Urinary bladder (tissue), 3 donors: ENCODE measurements at regions not wholly inside any gene's neighbourhood (a gene's known extent, or its start where the extent isn't known, plus 50 kb on each side); places are given as distances from the start of the nearest gene placed in this dataset.

Experiments used
- DNase-seq: peaks from one replicate; pipeline ENCODE4 v3.0.0-alpha.2; 2015; ENCODE audit errors: extremely low spot score
- H3K27ac ChIP-seq: one replicate; pipeline ENCODE4 v1.5.1; 2013; ENCODE audit warnings: low read depth, mild to moderate bottlenecking, moderate library complexity
- H3K36me3 ChIP-seq: one replicate; pipeline ENCODE4 v1.6.1; 2013; ENCODE audit warnings: mild to moderate bottlenecking, moderate library complexity; ENCODE audit not compliant: insufficient read depth
- H3K4me1 ChIP-seq: one replicate; pipeline ENCODE4 v1.6.1; 2013; ENCODE audit warnings: mild to moderate bottlenecking, moderate library complexity; ENCODE audit not compliant: insufficient read depth
- H3K4me3 ChIP-seq: one replicate; pipeline ENCODE4 v1.5.1; 2013; ENCODE audit warnings: low read depth, low read length
- WGBS: extraction: QIAGEN DNeasy Blood & Tissue Kit; methylation state at CpG from one replicate; pipeline ENCODE4 v1.1.7; 2013; 5-methylcytosine and 5-hydroxymethylcytosine counted together
- donor health status: healthy with polysubstance abuse.
- donor health status: healthy.

DNA sequence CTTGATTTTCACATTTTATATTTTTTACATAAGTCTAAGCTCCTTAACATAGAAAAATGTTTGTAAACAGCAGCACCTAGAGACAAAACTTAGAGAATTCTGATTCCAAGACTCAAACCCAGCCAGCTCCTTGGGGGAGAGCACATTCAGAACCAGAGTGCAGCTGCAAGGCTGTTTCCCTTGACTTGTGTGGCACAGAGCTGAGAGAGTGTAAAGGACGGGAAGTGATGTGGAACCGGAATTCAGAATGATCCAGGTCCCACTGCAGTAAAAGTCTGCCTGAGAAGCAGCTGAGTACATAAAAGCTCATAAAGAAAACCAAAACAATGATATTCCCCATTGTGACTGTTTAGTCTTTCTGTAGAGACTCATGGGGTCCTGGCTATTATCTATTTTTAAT, 713.8 kb downstream of the RAB28 start:
- no peak for DNase-seq
- no peaks in the 10 kb centered on the region for H3K4me1 ChIP-seq
- H3K4me3 ChIP-seq: no peak overlapping the region
- H3K27ac ChIP-seq: no peak overlapping the region
- no peaks in the 10 kb centered on the region for H3K36me3 ChIP-seq
- WGBS: 19% methylated on average over 2 of the region's 2 CpGs

- no peak overlapping the region for H3K27ac ChIP-seq
- no peaks in the 10 kb centered on the region for H3K36me3 ChIP-seq
- DNase-seq: no peak
- WGBS: 71% methylated on average over 4 of the region's 4 CpGs
- H3K4me3 ChIP-seq: no peak overlapping the region
- no peaks in the 10 kb centered on the region for H3K4me1 ChIP-seq
Measured at GRCh38 chr4:12761694-12762093, 722.4 kb downstream of the RAB28 start.

GRCh38 chr4:12747154-12747553, 737.0 kb downstream of the RAB28 start:
- Histone ChIP-seq H3K4me1 (no peaks in the 10 kb centered on the region), H3K4me3 (no peak overlapping the region), H3K27ac (no peak overlapping the region), H3K36me3 (no peaks in the 10 kb centered on the region)
- DNase-seq: no peak
- 68% methylated on average over 5 of the region's 5 CpGs for WGBS

GRCh38 chr4:12746221-12746620, 737.9 kb downstream of the RAB28 start:
- WGBS: 84% methylated on average over 13 of the region's 13 CpGs
- DNase-seq: no peak
- no peak overlapping the region for H3K4me3 ChIP-seq
- H3K4me1 ChIP-seq: no peaks in the 10 kb centered on the region
- H3K36me3 ChIP-seq: no peaks in the 10 kb centered on the region
- H3K27ac ChIP-seq: no peak overlapping the region

- 58% methylated on average over 2 of the region's 2 CpGs for WGBS
- Histone ChIP-seq H3K36me3 (no peaks in the 10 kb centered on the region), H3K27ac (no peak overlapping the region), H3K4me1 (no peaks in the 10 kb centered on the region), H3K4me3 (no peak overlapping the region)
- no peak for DNase-seq
Measured at GRCh38 chr4:12734586-12734985, 749.6 kb downstream of the RAB28 start.

DNA sequence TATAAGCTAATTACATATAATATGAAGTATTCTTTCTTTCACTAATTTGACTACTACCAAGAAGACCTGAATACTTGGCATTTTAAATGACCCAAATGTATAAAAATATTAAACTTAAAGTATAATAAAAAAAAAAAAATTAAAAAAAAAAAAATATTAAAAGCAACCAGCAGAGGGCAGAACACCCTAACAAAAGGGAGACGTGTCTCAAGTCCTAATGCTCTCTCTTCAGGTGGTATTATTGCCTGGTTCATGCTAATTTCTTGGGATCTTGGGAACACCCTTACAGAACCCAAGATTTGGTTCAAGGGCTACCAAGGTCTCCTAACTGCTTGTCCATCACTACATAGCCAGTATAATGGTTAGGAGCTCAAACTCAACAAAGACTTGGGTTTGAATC, 754.8 kb downstream of the RAB28 start:
- no peak overlapping the region for H3K4me3 ChIP-seq
- no peaks in the 10 kb centered on the region for H3K4me1 ChIP-seq
- no peak for DNase-seq
- no peak overlapping the region for H3K27ac ChIP-seq
- WGBS: 0% methylated on average over 1 of the region's 1 CpG
- H3K36me3 ChIP-seq: no peaks in the 10 kb centered on the region

DNA sequence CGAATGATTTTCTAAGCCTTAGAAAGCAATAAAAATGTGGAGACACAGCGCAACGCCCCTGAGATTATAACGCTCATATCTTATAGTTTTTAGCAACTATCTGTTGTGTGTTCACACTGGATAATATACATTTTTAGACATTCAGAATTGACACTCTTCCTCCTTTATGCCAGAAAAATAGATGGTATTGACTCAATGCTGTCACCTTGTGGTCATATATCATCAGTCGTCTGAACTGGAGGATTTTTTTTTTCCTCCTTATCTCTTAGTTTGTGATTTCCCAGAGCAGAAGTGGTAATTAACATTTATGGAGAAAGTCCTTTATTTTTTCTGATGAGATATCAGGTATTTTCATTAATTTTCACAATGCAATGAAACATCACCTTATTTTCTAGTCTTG, 759.6 kb downstream of the RAB28 start:
- H3K36me3 ChIP-seq: no peaks in the 10 kb centered on the region

GRCh38 chr4:12723849-12724447, 760.2 kb downstream of the RAB28 start:
- Histone ChIP-seq H3K4me3 (no peak overlapping the region), H3K4me1 (no peaks in the 10 kb centered on the region), H3K27ac (no peak overlapping the region), H3K36me3 (no peaks in the 10 kb centered on the region)
- no peak for DNase-seq
- WGBS: 19% methylated on average over 7 of the region's 7 CpGs

More for the DNA sequence above, 759.6 kb downstream of the RAB28 start:
- Histone ChIP-seq H3K4me1 (no peaks in the 10 kb centered on the region), H3K4me3 (no peak overlapping the region), H3K27ac (no peak overlapping the region)
- DNase-seq: no peak
- WGBS: 12% methylated on average over 5 of the region's 5 CpGs

- Histone ChIP-seq H3K27ac (no peak overlapping the region), H3K4me3 (no peak overlapping the region), H3K4me1 (no peaks in the 10 kb centered on the region), H3K36me3 (no peaks in the 10 kb centered on the region)
- DNase-seq: no peak
- 91% methylated on average over 1 of the region's 1 CpG for WGBS
Measured at GRCh38 chr4:12716896-12717295, 767.2 kb downstream of the RAB28 start.

GRCh38 chr4:12712648-12713339, 771.3 kb downstream of the RAB28 start:
- Histone ChIP-seq H3K27ac (no peak overlapping the region), H3K4me1 (no peaks in the 10 kb centered on the region), H3K36me3 (no peaks in the 10 kb centered on the region), H3K4me3 (no peak overlapping the region)
- no peak for DNase-seq
- WGBS: 92% methylated on average over 8 of the region's 8 CpGs

GRCh38 chr4:12707381-12708175, 776.6 kb downstream of the RAB28 start:
- WGBS: 86% methylated on average over 1 of the region's 1 CpG
- H3K4me1 ChIP-seq: no peaks in the 10 kb centered on the region
- no peak for DNase-seq
- H3K36me3 ChIP-seq: no peaks in the 10 kb centered on the region
- H3K27ac ChIP-seq: no peak overlapping the region
- H3K4me3 ChIP-seq: no peak overlapping the region

- H3K27ac ChIP-seq: no peak overlapping the region
- 62% methylated on average over 9 of the region's 9 CpGs for WGBS
- no peaks in the 10 kb centered on the region for H3K4me1 ChIP-seq
- no peaks in the 10 kb centered on the region for H3K36me3 ChIP-seq
- no peak for DNase-seq
- no peak overlapping the region for H3K4me3 ChIP-seq
Measured at GRCh38 chr4:12703036-12703435, 781.1 kb downstream of the RAB28 start.

DNA sequence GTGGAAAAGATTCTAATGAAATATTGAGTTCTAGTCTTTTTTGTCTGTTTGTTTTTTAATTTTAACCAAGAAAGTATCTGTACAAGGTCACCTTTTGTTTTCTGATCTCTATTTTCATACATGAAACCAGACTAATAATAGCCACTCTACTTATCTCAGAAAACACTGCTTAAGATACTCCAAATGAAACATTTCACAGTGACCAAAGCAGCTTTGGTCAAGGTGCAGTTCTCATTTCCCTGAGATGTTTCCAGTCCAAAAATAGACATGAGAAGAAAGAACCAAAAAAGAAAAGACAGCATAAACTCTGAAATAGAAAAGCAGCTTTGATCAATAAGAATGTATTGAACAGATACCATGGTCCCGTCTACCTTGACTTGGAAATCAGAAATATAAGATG, 782.8 kb downstream of the RAB28 start:
- WGBS: 90% methylated on average over 1 of the region's 1 CpG
- no peak overlapping the region for H3K27ac ChIP-seq
- no peaks in the 10 kb centered on the region for H3K36me3 ChIP-seq
- no peak overlapping the region for H3K4me3 ChIP-seq
- no peaks in the 10 kb centered on the region for H3K4me1 ChIP-seq
- DNase-seq: no peak

DNA sequence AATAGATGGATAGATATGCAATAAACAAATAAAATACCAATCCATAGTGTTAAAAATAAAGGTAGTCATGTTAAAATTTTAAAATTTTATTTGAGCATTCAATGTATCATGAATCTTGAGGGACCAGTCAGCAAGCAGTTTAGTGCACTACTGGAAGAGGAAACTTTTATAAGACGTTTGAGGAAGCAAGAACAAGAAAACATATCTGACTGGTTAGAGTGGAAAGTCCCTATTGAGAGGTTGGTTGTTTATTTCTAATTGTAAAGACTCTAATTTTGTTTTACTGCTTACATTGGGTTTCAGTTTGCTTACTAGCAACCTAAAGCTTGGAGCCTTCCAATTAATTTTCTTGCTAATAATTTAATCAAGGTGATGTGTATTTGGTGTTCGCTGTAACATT, 786.2 kb downstream of the RAB28 start:
- Histone ChIP-seq H3K36me3 (no peaks in the 10 kb centered on the region), H3K4me1 (no peaks in the 10 kb centered on the region)
- 72% methylated on average over 2 of the region's 2 CpGs for WGBS

More for the DNA sequence above, 786.2 kb downstream of the RAB28 start:
- no peak for DNase-seq
- no peak overlapping the region for H3K27ac ChIP-seq
- no peak overlapping the region for H3K4me3 ChIP-seq
